Upper lobe of left lung (tissue), 4 donors: ENCODE measurements at regions not wholly inside any gene's neighbourhood (a gene's known extent, or its start where the extent isn't known, plus 50 kb on each side); places are given as distances from the start of the nearest gene placed in this dataset.

ENCODE experiments used
- CTCF ChIP-seq, 6 experiments: fragments of 450-650 bp in 4 of 6; fragments of 200-600 bp in 2 of 6; sonication (generic) in 2 of 6; IDR thresholded peaks; one replicate each; pipeline ENCODE4 v1.5.1; 2016 to 2019; ENCODE audit warnings: antibody characterized with exemption in 6 of 6
- POLR2A ChIP-seq, 4 donors: fragments of 450-650 bp; IDR thresholded peaks; one replicate each; pipeline ENCODE4 v1.5.1; 2016 to 2017; ENCODE audit warnings: antibody characterized with exemption in 4 of 4, mild to moderate bottlenecking in 2 of 4

GRCh38 chr3:177803500-177803899 lies 606.2 kb upstream of the TBL1XR1 start:
- TF ChIP-seq CTCF (IDR thresholded peaks at IDR 0.05) (no peak), POLR2A (IDR thresholded peaks at IDR 0.05) (no peak)
